ENCODE measurements at regions not wholly inside any gene's neighbourhood (a gene's known extent, or its start where the extent isn't known, plus 50 kb on each side); places are given as distances from the start of the nearest gene placed in this dataset.

- H3K4me3 ChIP-seq (ENCODE audit: low read depth, low read length), result no peak overlapping the region
- no peak for TF ChIP-seq CTCF (conservative IDR thresholded peaks at IDR 0.05; ENCODE audit: low read depth, low read length)
- no peak for DNase-seq (ENCODE audit: low read depth)
These were observed 141.5 kb upstream of the NPVF start for GRCh38 chr7:25369786-25370185.

- no peak for TF ChIP-seq CTCF (conservative IDR thresholded peaks at IDR 0.05; ENCODE audit: low read depth, low read length)
These were observed 143.7 kb upstream of the NPVF start for GRCh38 chr7:25371972-25372371.

GRCh38 chr7:25375805-25376600 is 147.7 kb upstream of the NPVF start:
- H3K4me3 ChIP-seq (ENCODE audit: low read depth, low read length), result no peak overlapping the region
- TF ChIP-seq CTCF (conservative IDR thresholded peaks at IDR 0.05; ENCODE audit: low read depth, low read length), result no peak
- no peak for DNase-seq (ENCODE audit: low read depth)

More at GRCh38 chr7:25371972-25372371, 143.7 kb upstream of the NPVF start:
- no peak overlapping the region for H3K4me3 ChIP-seq (ENCODE audit: low read depth, low read length)
- no peak for DNase-seq (ENCODE audit: low read depth)

- DNase-seq (ENCODE audit: low read depth), result no peak
- TF ChIP-seq CTCF (conservative IDR thresholded peaks at IDR 0.05; ENCODE audit: low read depth, low read length), result no peak
- no peak overlapping the region for H3K4me3 ChIP-seq (ENCODE audit: low read depth, low read length)
These were observed 151.3 kb upstream of the NPVF start for GRCh38 chr7:25379351-25380300.

GRCh38 chr7:25381818-25382589 is 153.7 kb upstream of the NPVF start:
- DNase-seq (ENCODE audit: low read depth), result no peak
- TF ChIP-seq CTCF (conservative IDR thresholded peaks at IDR 0.05; ENCODE audit: low read depth, low read length), result no peak
- H3K4me3 ChIP-seq (ENCODE audit: low read depth, low read length), result no peak overlapping the region

GRCh38 chr7:25382869-25383268 is 154.6 kb upstream of the NPVF start:
- no peak for DNase-seq (ENCODE audit: low read depth)

More at GRCh38 chr7:25382869-25383268, 154.6 kb upstream of the NPVF start:
- TF ChIP-seq CTCF (conservative IDR thresholded peaks at IDR 0.05; ENCODE audit: low read depth, low read length), result no peak
- no peak overlapping the region for H3K4me3 ChIP-seq (ENCODE audit: low read depth, low read length)
